Mammary epithelial cell (primary cell): ENCODE measurements at regions not wholly inside any gene's neighbourhood (a gene's known extent, or its start where the extent isn't known, plus 50 kb on each side); places are given as distances from the start of the nearest gene placed in this dataset.

Experiments
- EZH2 ChIP-seq: IDR thresholded peaks from 2 replicates; pipeline ENCODE4 v1.6.1; 2012; ENCODE audit warnings: low read length, inconsistent platforms, borderline replicate concordance
- TF ChIP-seq, protein P1 (sequence below), 2 donors: IDR thresholded peaks in 1 of 2; conservative IDR thresholded peaks in 1 of 2; 2 replicates each; pipeline ENCODE4 v1.5.1; 2011 to 2012; ENCODE audit warnings: inconsistent platforms in 2 of 2, low read length in 2 of 2, mild to moderate bottlenecking in 2 of 2, control low read depth in 1 of 2, low read depth in 1 of 2; ENCODE audit not compliant: insufficient read depth in 1 of 2; ENCODE audit errors: extremely low read depth in 1 of 2

DNA sequence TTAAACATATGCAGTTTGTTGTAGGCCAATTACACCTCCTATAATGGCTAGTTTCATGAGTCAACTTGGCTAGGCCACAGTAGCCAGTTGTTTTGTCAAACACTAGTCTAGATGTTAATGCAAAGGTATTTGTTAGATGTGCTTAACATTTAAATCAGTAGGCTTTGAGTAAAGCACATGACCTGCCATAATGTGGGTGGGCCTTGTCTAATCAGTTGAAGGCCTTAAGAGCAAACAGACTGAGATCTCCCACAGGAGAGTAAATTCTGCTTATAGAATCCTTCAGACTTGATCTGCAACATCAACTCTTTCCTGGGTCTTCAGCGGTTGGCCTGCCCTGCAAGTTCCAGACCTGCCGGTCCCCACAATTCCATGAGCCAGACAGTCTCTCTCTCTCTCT, 1345.9 kb downstream of the BRD1 start:
- TF ChIP-seq, protein P1, sequence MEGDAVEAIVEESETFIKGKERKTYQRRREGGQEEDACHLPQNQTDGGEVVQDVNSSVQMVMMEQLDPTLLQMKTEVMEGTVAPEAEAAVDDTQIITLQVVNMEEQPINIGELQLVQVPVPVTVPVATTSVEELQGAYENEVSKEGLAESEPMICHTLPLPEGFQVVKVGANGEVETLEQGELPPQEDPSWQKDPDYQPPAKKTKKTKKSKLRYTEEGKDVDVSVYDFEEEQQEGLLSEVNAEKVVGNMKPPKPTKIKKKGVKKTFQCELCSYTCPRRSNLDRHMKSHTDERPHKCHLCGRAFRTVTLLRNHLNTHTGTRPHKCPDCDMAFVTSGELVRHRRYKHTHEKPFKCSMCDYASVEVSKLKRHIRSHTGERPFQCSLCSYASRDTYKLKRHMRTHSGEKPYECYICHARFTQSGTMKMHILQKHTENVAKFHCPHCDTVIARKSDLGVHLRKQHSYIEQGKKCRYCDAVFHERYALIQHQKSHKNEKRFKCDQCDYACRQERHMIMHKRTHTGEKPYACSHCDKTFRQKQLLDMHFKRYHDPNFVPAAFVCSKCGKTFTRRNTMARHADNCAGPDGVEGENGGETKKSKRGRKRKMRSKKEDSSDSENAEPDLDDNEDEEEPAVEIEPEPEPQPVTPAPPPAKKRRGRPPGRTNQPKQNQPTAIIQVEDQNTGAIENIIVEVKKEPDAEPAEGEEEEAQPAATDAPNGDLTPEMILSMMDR (conservative IDR thresholded peaks at IDR 0.05 in 1 of 2, IDR thresholded peaks at IDR 0.05 in 1 of 2; ENCODE audit: extremely low read depth in 1 of 2, insufficient read depth in 1 of 2, low read depth in 1 of 2, low read length in 2 of 2), result no peak
- no peak for TF ChIP-seq EZH2
